ENCODE measurements at regions not wholly inside any gene's neighbourhood (a gene's known extent, or its start where the extent isn't known, plus 50 kb on each side); places are given as distances from the start of the nearest gene placed in this dataset.

DNA sequence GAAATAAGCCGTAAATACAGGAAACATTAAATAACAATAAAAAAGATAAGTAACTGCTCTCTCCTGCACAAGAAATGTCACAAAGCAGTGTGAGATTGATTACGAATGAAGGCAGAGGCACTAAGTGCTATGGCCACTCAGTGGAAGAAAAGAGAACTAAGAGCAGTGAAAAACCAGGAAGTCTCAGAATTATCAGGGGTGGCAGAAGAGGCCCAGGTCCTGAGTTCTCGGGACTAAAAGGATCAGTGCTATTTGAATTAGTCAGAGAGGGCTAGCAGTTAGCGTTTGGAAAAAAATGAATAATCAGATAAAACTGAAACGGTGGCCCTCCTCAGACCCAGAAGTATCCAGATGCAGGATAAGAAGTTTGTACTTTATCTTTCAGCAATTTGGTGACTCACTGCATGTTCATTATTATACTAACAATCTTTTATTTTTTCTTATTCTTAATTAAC is 367.1 kb downstream of the ZEB2 start (continued):
- peak; percentile 83 for TF ChIP-seq EP300 (IDR thresholded peaks at IDR 0.05; ENCODE audit: low read length)
- no peak for TF ChIP-seq TCFL5 (CRISPR knock-in tag; conservative IDR thresholded peaks at IDR 0.05)
- TF ChIP-seq, protein P1, sequence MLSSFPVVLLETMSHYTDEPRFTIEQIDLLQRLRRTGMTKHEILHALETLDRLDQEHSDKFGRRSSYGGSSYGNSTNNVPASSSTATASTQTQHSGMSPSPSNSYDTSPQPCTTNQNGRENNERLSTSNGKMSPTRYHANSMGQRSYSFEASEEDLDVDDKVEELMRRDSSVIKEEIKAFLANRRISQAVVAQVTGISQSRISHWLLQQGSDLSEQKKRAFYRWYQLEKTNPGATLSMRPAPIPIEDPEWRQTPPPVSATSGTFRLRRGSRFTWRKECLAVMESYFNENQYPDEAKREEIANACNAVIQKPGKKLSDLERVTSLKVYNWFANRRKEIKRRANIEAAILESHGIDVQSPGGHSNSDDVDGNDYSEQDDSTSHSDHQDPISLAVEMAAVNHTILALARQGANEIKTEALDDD (IDR thresholded peaks at IDR 0.05), result peak; percentile 79
- no peak for TF ChIP-seq HDAC2 (IDR thresholded peaks at IDR 0.05)
- TF ChIP-seq, protein P2, sequence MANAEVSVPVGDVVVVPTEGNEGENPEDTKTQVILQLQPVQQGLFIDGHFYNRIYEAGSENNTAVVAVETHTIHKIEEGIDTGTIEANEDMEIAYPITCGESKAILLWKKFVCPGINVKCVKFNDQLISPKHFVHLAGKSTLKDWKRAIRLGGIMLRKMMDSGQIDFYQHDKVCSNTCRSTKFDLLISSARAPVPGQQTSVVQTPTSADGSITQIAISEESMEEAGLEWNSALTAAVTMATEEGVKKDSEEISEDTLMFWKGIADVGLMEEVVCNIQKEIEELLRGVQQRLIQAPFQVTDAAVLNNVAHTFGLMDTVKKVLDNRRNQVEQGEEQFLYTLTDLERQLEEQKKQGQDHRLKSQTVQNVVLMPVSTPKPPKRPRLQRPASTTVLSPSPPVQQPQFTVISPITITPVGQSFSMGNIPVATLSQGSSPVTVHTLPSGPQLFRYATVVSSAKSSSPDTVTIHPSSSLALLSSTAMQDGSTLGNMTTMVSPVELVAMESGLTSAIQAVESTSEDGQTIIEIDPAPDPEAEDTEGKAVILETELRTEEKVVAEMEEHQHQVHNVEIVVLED (CRISPR knock-in tag; IDR thresholded peaks at IDR 0.05), result no peak
- peak; percentile 41; the same call in 1 of the 2 replicates for TF ChIP-seq CTBP1 (IDR thresholded peaks at IDR 0.05; ENCODE audit: borderline replicate concordance)
- no peak for TF ChIP-seq ZNF316 (IDR thresholded peaks at IDR 0.05)
- peak; percentile 67 for TF ChIP-seq SOX6 (IDR thresholded peaks at IDR 0.05)
- TF ChIP-seq PTTG1 (tag; IDR thresholded peaks at IDR 0.05; ENCODE audit: low read depth), result no peak
- TF ChIP-seq MAZ (CRISPR knock-in tag; conservative IDR thresholded peaks at IDR 0.05 in 1 of 2, IDR thresholded peaks at IDR 0.05 in 1 of 2), result no peak
- peak; percentile 25; the same call in 1 of the 2 replicates for TF ChIP-seq STAT5A (IDR thresholded peaks at IDR 0.05; ENCODE audit: borderline replicate concordance, low read length)
- TF ChIP-seq, protein P3, sequence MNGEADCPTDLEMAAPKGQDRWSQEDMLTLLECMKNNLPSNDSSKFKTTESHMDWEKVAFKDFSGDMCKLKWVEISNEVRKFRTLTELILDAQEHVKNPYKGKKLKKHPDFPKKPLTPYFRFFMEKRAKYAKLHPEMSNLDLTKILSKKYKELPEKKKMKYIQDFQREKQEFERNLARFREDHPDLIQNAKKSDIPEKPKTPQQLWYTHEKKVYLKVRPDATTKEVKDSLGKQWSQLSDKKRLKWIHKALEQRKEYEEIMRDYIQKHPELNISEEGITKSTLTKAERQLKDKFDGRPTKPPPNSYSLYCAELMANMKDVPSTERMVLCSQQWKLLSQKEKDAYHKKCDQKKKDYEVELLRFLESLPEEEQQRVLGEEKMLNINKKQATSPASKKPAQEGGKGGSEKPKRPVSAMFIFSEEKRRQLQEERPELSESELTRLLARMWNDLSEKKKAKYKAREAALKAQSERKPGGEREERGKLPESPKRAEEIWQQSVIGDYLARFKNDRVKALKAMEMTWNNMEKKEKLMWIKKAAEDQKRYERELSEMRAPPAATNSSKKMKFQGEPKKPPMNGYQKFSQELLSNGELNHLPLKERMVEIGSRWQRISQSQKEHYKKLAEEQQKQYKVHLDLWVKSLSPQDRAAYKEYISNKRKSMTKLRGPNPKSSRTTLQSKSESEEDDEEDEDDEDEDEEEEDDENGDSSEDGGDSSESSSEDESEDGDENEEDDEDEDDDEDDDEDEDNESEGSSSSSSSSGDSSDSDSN (IDR thresholded peaks at IDR 0.05; ENCODE audit: borderline replicate concordance in 1 of 2, low read depth in 2 of 2, low read length in 2 of 2), result no peak
- peak; percentile 85 for TF ChIP-seq SPI1 (IDR thresholded peaks at IDR 0.05; ENCODE audit: borderline replicate concordance, low read depth, low read length)
- TF ChIP-seq, protein P4, sequence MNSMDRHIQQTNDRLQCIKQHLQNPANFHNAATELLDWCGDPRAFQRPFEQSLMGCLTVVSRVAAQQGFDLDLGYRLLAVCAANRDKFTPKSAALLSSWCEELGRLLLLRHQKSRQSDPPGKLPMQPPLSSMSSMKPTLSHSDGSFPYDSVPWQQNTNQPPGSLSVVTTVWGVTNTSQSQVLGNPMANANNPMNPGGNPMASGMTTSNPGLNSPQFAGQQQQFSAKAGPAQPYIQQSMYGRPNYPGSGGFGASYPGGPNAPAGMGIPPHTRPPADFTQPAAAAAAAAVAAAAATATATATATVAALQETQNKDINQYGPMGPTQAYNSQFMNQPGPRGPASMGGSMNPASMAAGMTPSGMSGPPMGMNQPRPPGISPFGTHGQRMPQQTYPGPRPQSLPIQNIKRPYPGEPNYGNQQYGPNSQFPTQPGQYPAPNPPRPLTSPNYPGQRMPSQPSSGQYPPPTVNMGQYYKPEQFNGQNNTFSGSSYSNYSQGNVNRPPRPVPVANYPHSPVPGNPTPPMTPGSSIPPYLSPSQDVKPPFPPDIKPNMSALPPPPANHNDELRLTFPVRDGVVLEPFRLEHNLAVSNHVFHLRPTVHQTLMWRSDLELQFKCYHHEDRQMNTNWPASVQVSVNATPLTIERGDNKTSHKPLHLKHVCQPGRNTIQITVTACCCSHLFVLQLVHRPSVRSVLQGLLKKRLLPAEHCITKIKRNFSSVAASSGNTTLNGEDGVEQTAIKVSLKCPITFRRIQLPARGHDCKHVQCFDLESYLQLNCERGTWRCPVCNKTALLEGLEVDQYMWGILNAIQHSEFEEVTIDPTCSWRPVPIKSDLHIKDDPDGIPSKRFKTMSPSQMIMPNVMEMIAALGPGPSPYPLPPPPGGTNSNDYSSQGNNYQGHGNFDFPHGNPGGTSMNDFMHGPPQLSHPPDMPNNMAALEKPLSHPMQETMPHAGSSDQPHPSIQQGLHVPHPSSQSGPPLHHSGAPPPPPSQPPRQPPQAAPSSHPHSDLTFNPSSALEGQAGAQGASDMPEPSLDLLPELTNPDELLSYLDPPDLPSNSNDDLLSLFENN (IDR thresholded peaks at IDR 0.05; ENCODE audit: low read depth in 2 of 2, low read length in 2 of 2), result 0 out of 4 replicates have a peak, but pooled peaks of 1 of the 2 experiments have one; percentile 25
- no peak for TF ChIP-seq SNIP1 (IDR thresholded peaks at IDR 0.05; ENCODE audit: low read depth)
- TF ChIP-seq, protein P5, sequence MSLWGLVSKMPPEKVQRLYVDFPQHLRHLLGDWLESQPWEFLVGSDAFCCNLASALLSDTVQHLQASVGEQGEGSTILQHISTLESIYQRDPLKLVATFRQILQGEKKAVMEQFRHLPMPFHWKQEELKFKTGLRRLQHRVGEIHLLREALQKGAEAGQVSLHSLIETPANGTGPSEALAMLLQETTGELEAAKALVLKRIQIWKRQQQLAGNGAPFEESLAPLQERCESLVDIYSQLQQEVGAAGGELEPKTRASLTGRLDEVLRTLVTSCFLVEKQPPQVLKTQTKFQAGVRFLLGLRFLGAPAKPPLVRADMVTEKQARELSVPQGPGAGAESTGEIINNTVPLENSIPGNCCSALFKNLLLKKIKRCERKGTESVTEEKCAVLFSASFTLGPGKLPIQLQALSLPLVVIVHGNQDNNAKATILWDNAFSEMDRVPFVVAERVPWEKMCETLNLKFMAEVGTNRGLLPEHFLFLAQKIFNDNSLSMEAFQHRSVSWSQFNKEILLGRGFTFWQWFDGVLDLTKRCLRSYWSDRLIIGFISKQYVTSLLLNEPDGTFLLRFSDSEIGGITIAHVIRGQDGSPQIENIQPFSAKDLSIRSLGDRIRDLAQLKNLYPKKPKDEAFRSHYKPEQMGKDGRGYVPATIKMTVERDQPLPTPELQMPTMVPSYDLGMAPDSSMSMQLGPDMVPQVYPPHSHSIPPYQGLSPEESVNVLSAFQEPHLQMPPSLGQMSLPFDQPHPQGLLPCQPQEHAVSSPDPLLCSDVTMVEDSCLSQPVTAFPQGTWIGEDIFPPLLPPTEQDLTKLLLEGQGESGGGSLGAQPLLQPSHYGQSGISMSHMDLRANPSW (CRISPR knock-in tag; IDR thresholded peaks at IDR 0.05), result no peak
- peak; percentile 87 for TF ChIP-seq MYBL2 (IDR thresholded peaks at IDR 0.05; ENCODE audit: low read depth)
- TF ChIP-seq MYBL2 (CRISPR knock-in tag; IDR thresholded peaks at IDR 0.05; ENCODE audit: borderline replicate concordance), result no peak
